NCI-H2227 (cell line): ENCODE measurements at regions not wholly inside any gene's neighbourhood (a gene's known extent, or its start where the extent isn't known, plus 50 kb on each side); places are given as distances from the start of the nearest gene placed in this dataset.

Experiments used
- DNase-seq: peaks from one replicate; lab custom pipeline; 2025; ENCODE audit not compliant: unreplicated experiment; lab: John Stamatoyannopoulos, UW

- peak; percentile 6 for DNase-seq
Measured at GRCh38 chr4:112889619-112890527, 159.6 kb upstream of the ANK2 start.

- DNase-seq = no peak
Measured at GRCh38 chr4:112894480-112894879, 155.0 kb upstream of the ANK2 start.

GRCh38 chr4:112894951-112895350 lies 154.5 kb upstream of the ANK2 start:
- DNase-seq = no peak

- DNase-seq = no peak
Measured at GRCh38 chr4:112895811-112896608, 153.4 kb upstream of the ANK2 start.

- DNase-seq = no peak
Measured at GRCh38 chr4:112896609-112897190, 152.8 kb upstream of the ANK2 start.

GRCh38 chr4:112897543-112897942 lies 151.9 kb upstream of the ANK2 start:
- DNase-seq = peak; percentile 4

- peak; percentile 24 for DNase-seq
Measured at GRCh38 chr4:112898357-112899141, 150.9 kb upstream of the ANK2 start.

- DNase-seq = no peak
Measured at GRCh38 chr4:112900416-112900815, 149.0 kb upstream of the ANK2 start.

GRCh38 chr4:112901962-112902411 lies 147.5 kb upstream of the ANK2 start:
- DNase-seq = peak; percentile 6

- DNase-seq = no peak
Measured at GRCh38 chr4:112905728-112906127, 143.7 kb upstream of the ANK2 start.

- no peak for DNase-seq
Measured at GRCh38 chr4:112908511-112908910, 140.9 kb upstream of the ANK2 start.

- no peak for DNase-seq
Measured at GRCh38 chr4:112910109-112910736, 139.2 kb upstream of the ANK2 start.

GRCh38 chr4:112916868-112917267 lies 132.6 kb upstream of the ANK2 start:
- no peak for DNase-seq

- no peak for DNase-seq
Measured at GRCh38 chr4:112923516-112923915, 125.9 kb upstream of the ANK2 start.

- no peak for DNase-seq
Measured at GRCh38 chr4:112926819-112927218, 122.6 kb upstream of the ANK2 start.

GRCh38 chr4:112927544-112927943 lies 121.9 kb upstream of the ANK2 start:
- no peak for DNase-seq

- DNase-seq = no peak
Measured at GRCh38 chr4:112931001-112931400, 118.5 kb upstream of the ANK2 start.

GRCh38 chr4:112933790-112934189 lies 115.7 kb upstream of the ANK2 start:
- DNase-seq = no peak

- DNase-seq = peak; percentile 34
Measured at GRCh38 chr4:112938461-112939058, 110.9 kb upstream of the ANK2 start.

- no peak for DNase-seq
Measured at GRCh38 chr4:112939901-112940300, 109.6 kb upstream of the ANK2 start.
